ENCODE measurements at regions not wholly inside any gene's neighbourhood (a gene's known extent, or its start where the extent isn't known, plus 50 kb on each side); places are given as distances from the start of the nearest gene placed in this dataset.

DNA sequence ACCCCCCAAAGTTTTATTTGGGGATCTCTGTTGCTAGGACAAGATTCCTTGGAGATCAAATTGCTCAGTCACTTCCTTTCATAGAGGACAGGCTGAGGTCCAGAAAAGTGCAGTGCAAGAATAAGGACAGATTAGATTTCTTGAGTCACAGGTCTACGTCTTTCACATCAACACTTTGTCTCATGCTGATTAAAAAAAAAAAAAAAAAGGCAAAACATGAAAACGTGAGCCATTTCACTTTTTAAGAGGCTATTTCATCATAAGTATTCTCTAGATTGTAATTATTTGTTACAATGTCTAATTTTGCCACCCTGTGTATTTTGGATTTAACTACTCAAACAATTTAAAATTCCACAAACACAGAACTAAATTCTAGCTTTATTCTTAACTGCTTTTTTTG is 647.0 kb downstream of the TRAM1L1 start:
- H2BK20ac ChIP-seq (ENCODE audit: low read depth, low read length, poor library complexity, severe bottlenecking): no peak overlapping the region
- Mint-ChIP-seq H3K27ac (no peak overlapping the region), H3K4me1 (no peaks in the 10 kb centered on the region), H3K4me3 (no peak overlapping the region), H3K36me3 (ENCODE audit: insufficient read depth in 1 of 3, low read depth in 3 of 3) (no peaks in the 10 kb centered on the region; a peak in 1 of 7 replicates), H3K9me3 (peaks cover 2 to 3% of the 10 kb centered on the region in 2 experiments; a peak in 3 of 5 replicates), H3K27me3 (ENCODE audit: low read depth) (no peaks in the 10 kb centered on the region)
- no peaks in the 10 kb centered on the region for H3K79me2 ChIP-seq (ENCODE audit: insufficient read depth, low read length)
- no peak overlapping the region for H2BK12ac ChIP-seq (ENCODE audit: insufficient read length, low read depth, low read length)
- H4K8ac ChIP-seq (replicated peaks; ENCODE audit: insufficient read length, low read depth, low read length): no peak overlapping the region
- no peak overlapping the region for H2BK5ac ChIP-seq (ENCODE audit: insufficient read length, low read length)
- H3K79me1 ChIP-seq (ENCODE audit: insufficient read depth, low read depth, low read length, poor library complexity, severe bottlenecking): no peaks in the 10 kb centered on the region
- H3K23ac ChIP-seq (ENCODE audit: insufficient read length, low read depth, low read length): no peak overlapping the region
- no peaks in the 10 kb centered on the region for H3K23me2 ChIP-seq (ENCODE audit: insufficient read length, low read depth, low read length, poor library complexity, severe bottlenecking)
- H2AK5ac ChIP-seq (ENCODE audit: insufficient read length, low read length): no peak overlapping the region
- DNase-seq: no peak
- no peak overlapping the region for H4K5ac ChIP-seq (ENCODE audit: insufficient read length, low read depth, low read length)
- H2BK15ac ChIP-seq (ENCODE audit: low read depth, low read length): no peak overlapping the region
- no peak overlapping the region for H3K18ac ChIP-seq (ENCODE audit: insufficient read length, low read depth, low read length)
- no peak overlapping the region for H3K14ac ChIP-seq (ENCODE audit: insufficient read depth, low read length)
- H2AFZ ChIP-seq (ENCODE audit: low read length): no peak overlapping the region
- H3K56ac ChIP-seq (ENCODE audit: insufficient read length, low read depth, low read length): no peak overlapping the region
- no peaks in the 10 kb centered on the region for H3K4me1 ChIP-seq (ENCODE audit: insufficient read depth, low read length)
- no peak overlapping the region for H3T11ph ChIP-seq (ENCODE audit: low read length)
- no peaks in the 10 kb centered on the region for H3K27me3 ChIP-seq (ENCODE audit: insufficient read depth, low read length)
- WGBS (ENCODE audit: extremely low coverage, insufficient read length, low lambda C conversion rate): no CpG with 5 or more reads among the region's 2 CpGs
- H4K91ac ChIP-seq (ENCODE audit: insufficient read length, low read depth, low read length): no peak overlapping the region
- H3K9me3 ChIP-seq (ENCODE audit: control insufficient read depth, low read depth, low read length): no peaks in the 10 kb centered on the region
- no peak overlapping the region for H3K9ac ChIP-seq (ENCODE audit: extremely low read depth, insufficient read length, low read length)
- H3K4ac ChIP-seq (ENCODE audit: low read depth, low read length): no peak overlapping the region
- TF ChIP-seq, protein P1, sequence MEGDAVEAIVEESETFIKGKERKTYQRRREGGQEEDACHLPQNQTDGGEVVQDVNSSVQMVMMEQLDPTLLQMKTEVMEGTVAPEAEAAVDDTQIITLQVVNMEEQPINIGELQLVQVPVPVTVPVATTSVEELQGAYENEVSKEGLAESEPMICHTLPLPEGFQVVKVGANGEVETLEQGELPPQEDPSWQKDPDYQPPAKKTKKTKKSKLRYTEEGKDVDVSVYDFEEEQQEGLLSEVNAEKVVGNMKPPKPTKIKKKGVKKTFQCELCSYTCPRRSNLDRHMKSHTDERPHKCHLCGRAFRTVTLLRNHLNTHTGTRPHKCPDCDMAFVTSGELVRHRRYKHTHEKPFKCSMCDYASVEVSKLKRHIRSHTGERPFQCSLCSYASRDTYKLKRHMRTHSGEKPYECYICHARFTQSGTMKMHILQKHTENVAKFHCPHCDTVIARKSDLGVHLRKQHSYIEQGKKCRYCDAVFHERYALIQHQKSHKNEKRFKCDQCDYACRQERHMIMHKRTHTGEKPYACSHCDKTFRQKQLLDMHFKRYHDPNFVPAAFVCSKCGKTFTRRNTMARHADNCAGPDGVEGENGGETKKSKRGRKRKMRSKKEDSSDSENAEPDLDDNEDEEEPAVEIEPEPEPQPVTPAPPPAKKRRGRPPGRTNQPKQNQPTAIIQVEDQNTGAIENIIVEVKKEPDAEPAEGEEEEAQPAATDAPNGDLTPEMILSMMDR (conservative IDR thresholded peaks at IDR 0.05): no peak
- no peak overlapping the region for H3K27ac ChIP-seq (ENCODE audit: insufficient read length, low read depth, low read length)
- H4K20me1 ChIP-seq (ENCODE audit: control insufficient read depth, insufficient read depth, insufficient read length): no peaks in the 10 kb centered on the region
- no peak overlapping the region for H2BK120ac ChIP-seq (ENCODE audit: low read depth, low read length, poor library complexity, severe bottlenecking)
- H3K4me2 ChIP-seq (ENCODE audit: insufficient read depth, insufficient read length, low read length): no peak overlapping the region
